ENCODE measurements at regions not wholly inside any gene's neighbourhood (a gene's known extent, or its start where the extent isn't known, plus 50 kb on each side); places are given as distances from the start of the nearest gene placed in this dataset.

DNA sequence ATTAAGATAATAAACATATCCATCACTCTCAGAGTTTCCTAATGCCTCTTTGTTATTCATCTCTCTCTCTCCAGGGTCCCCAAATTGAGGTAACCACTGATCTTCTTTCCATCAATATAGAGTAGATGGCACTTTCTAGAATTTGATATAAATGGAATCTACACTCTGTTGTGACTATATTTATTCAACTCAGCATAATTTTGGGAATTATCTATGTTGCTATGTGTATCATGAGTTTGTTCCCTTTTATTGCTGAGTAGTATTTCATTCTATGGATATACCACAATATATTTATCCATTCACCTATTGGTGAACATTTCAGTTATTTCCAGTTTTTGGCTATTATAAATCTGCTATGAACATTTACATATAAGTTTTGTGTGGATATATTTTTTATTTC is 230.7 kb downstream of the HLX start:
- TF ChIP-seq, protein P1, sequence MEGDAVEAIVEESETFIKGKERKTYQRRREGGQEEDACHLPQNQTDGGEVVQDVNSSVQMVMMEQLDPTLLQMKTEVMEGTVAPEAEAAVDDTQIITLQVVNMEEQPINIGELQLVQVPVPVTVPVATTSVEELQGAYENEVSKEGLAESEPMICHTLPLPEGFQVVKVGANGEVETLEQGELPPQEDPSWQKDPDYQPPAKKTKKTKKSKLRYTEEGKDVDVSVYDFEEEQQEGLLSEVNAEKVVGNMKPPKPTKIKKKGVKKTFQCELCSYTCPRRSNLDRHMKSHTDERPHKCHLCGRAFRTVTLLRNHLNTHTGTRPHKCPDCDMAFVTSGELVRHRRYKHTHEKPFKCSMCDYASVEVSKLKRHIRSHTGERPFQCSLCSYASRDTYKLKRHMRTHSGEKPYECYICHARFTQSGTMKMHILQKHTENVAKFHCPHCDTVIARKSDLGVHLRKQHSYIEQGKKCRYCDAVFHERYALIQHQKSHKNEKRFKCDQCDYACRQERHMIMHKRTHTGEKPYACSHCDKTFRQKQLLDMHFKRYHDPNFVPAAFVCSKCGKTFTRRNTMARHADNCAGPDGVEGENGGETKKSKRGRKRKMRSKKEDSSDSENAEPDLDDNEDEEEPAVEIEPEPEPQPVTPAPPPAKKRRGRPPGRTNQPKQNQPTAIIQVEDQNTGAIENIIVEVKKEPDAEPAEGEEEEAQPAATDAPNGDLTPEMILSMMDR (conservative IDR thresholded peaks at IDR 0.05; ENCODE audit: low read depth, low read length) = no peak
- no peak for TF ChIP-seq EZH2phosphoT487 (IDR thresholded peaks at IDR 0.05; ENCODE audit: borderline replicate concordance, low read length)

Data from PC-3 (cell line).